ENCODE measurements at regions not wholly inside any gene's neighbourhood (a gene's known extent, or its start where the extent isn't known, plus 50 kb on each side); places are given as distances from the start of the nearest gene placed in this dataset.

DNA sequence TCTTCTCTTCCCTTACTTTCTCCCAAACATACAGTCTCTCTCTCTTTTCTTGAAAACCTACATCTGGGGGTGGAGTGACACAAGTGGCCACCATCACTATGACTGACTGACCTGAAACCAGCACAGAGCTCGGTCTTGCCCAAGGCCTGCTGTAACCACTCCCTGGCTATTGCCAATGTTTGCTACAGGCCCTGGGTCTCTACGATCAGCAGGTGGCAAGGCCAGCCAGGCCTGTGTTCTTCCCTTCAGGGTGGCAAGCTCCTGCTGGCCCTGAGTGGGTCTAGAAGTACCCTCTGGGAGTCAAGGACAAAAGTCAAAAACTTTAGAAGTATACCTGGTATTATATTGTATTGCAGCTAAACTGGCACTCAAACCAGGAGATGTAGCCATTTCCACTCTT, 140.9 kb upstream of the TGFBR2 start:
- no peaks in the 10 kb centered on the region for H3K27me3 ChIP-seq (ENCODE audit: low read length)
- no peak overlapping the region for H2AFZ ChIP-seq (ENCODE audit: low read depth, low read length, severe bottlenecking)

DNA sequence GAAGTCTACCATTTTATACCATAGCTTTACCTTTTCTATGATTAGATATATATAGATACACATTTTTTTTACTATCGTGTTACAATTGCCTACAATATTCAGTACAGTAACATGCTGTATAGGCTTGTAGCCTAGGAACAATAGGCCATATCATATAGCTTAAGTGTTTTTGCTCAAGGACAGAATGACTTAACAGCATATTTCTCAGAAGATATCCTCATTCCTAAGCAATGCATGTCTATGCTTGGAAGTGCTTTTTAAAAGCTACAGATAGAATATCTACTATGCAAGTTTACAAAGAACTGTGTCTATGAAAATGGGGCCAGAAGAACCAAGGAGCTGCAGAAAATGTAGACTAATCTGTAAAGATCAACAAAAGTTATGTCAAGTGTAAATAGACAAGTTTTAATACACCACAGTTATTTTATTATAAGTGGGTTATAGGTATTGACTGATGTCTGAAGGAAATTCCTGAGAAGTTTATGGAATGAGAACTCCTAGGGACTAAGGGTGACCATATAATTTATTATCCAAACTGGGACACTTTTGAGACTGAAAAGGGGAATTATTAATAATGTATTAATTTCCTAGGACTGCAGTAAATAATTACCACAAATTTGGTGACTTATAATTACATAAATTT, 138.7 kb upstream of the TGFBR2 start:
- H3K9me2 ChIP-seq (replicated peaks; ENCODE audit: insufficient read depth, low read length) = no peaks in the 10 kb centered on the region
- no peaks in the 10 kb centered on the region for H3K9me3 ChIP-seq (ENCODE audit: insufficient read depth, low read length)
- H3K36me3 ChIP-seq (ENCODE audit: low read length) = no peaks in the 10 kb centered on the region
- H3K9ac ChIP-seq (ENCODE audit: low read length) = no peak overlapping the region
- H3K4me2 ChIP-seq (ENCODE audit: low read depth, low read length, poor library complexity, severe bottlenecking) = no peak overlapping the region
- no peak overlapping the region for H3K27ac ChIP-seq (ENCODE audit: low read depth, low read length)
- TF ChIP-seq, protein P1, sequence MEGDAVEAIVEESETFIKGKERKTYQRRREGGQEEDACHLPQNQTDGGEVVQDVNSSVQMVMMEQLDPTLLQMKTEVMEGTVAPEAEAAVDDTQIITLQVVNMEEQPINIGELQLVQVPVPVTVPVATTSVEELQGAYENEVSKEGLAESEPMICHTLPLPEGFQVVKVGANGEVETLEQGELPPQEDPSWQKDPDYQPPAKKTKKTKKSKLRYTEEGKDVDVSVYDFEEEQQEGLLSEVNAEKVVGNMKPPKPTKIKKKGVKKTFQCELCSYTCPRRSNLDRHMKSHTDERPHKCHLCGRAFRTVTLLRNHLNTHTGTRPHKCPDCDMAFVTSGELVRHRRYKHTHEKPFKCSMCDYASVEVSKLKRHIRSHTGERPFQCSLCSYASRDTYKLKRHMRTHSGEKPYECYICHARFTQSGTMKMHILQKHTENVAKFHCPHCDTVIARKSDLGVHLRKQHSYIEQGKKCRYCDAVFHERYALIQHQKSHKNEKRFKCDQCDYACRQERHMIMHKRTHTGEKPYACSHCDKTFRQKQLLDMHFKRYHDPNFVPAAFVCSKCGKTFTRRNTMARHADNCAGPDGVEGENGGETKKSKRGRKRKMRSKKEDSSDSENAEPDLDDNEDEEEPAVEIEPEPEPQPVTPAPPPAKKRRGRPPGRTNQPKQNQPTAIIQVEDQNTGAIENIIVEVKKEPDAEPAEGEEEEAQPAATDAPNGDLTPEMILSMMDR (IDR thresholded peaks at IDR 0.05; ENCODE audit: insufficient read depth, low read length, poor library complexity, severe bottlenecking) = no peak
- no peak for TF ChIP-seq EZH2phosphoT487 (conservative IDR thresholded peaks at IDR 0.05; ENCODE audit: low read length)
- no peak overlapping the region for H3K4me3 ChIP-seq (ENCODE audit: insufficient read depth, low read length, poor library complexity, severe bottlenecking)
- no peak overlapping the region for H2AFZ ChIP-seq (ENCODE audit: low read depth, low read length, severe bottlenecking)
- no peaks in the 10 kb centered on the region for H3K27me3 ChIP-seq (ENCODE audit: low read length)
- H4K20me1 ChIP-seq (ENCODE audit: low read depth, low read length) = no peaks in the 10 kb centered on the region
- no peaks in the 10 kb centered on the region for H3K79me2 ChIP-seq (ENCODE audit: insufficient read depth, low read length)
- H3F3A ChIP-seq (ENCODE audit: insufficient read depth) = no peaks in the 10 kb centered on the region

More for the DNA sequence above, 140.9 kb upstream of the TGFBR2 start:
- no peaks in the 10 kb centered on the region for H3K36me3 ChIP-seq (ENCODE audit: low read length)
- H3F3A ChIP-seq (ENCODE audit: insufficient read depth) = no peaks in the 10 kb centered on the region
- TF ChIP-seq, protein P1 (IDR thresholded peaks at IDR 0.05; ENCODE audit: insufficient read depth, low read length, poor library complexity, severe bottlenecking) = no peak
- TF ChIP-seq EZH2phosphoT487 (conservative IDR thresholded peaks at IDR 0.05; ENCODE audit: low read length) = no peak
- no peaks in the 10 kb centered on the region for H4K20me1 ChIP-seq (ENCODE audit: low read depth, low read length)
- no peak overlapping the region for H3K27ac ChIP-seq (ENCODE audit: low read depth, low read length)
- no peaks in the 10 kb centered on the region for H3K79me2 ChIP-seq (ENCODE audit: insufficient read depth, low read length)
- H3K9me2 ChIP-seq (replicated peaks; ENCODE audit: insufficient read depth, low read length) = no peaks in the 10 kb centered on the region
- H3K9me3 ChIP-seq (ENCODE audit: insufficient read depth, low read length) = no peaks in the 10 kb centered on the region
- no peak overlapping the region for H3K4me2 ChIP-seq (ENCODE audit: low read depth, low read length, poor library complexity, severe bottlenecking)
- no peak overlapping the region for H3K4me3 ChIP-seq (ENCODE audit: insufficient read depth, low read length, poor library complexity, severe bottlenecking)
- no peak overlapping the region for H3K9ac ChIP-seq (ENCODE audit: low read length)

DNA sequence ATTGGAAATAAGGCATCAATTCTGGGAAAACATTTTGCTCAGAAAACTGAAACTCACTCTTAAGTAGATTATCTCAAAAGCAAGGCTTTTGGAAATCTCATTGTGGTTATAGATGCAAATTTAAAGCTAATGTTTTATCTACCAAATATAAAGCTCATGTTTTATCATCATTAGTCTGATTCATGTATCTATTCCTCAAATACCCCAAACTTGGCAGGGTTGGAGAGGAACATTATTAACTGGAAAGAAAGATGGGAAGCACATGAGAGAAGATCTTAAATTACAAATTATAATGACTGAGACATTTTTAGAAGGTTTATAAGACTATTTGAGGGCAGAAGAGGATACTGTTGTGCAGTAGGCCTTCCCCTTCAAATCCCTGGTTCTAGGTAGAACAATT, 137.3 kb upstream of the TGFBR2 start:
- no peak overlapping the region for H3K4me3 ChIP-seq (ENCODE audit: insufficient read depth, low read length, poor library complexity, severe bottlenecking)
- no peak overlapping the region for H3K27ac ChIP-seq (ENCODE audit: low read depth, low read length)
- H3F3A ChIP-seq (ENCODE audit: insufficient read depth) = no peaks in the 10 kb centered on the region
- no peaks in the 10 kb centered on the region for H4K20me1 ChIP-seq (ENCODE audit: low read depth, low read length)
- H3K79me2 ChIP-seq (ENCODE audit: insufficient read depth, low read length) = no peaks in the 10 kb centered on the region
- no peak overlapping the region for H3K9ac ChIP-seq (ENCODE audit: low read length)
- H3K4me2 ChIP-seq (ENCODE audit: low read depth, low read length, poor library complexity, severe bottlenecking) = no peak overlapping the region
- H2AFZ ChIP-seq (ENCODE audit: low read depth, low read length, severe bottlenecking) = no peak overlapping the region
- H3K36me3 ChIP-seq (ENCODE audit: low read length) = no peaks in the 10 kb centered on the region
- no peaks in the 10 kb centered on the region for H3K9me2 ChIP-seq (replicated peaks; ENCODE audit: insufficient read depth, low read length)
- no peak for TF ChIP-seq EZH2phosphoT487 (conservative IDR thresholded peaks at IDR 0.05; ENCODE audit: low read length)
- TF ChIP-seq, protein P1 (IDR thresholded peaks at IDR 0.05; ENCODE audit: insufficient read depth, low read length, poor library complexity, severe bottlenecking) = no peak
- H3K9me3 ChIP-seq (ENCODE audit: insufficient read depth, low read length) = no peaks in the 10 kb centered on the region
- no peaks in the 10 kb centered on the region for H3K27me3 ChIP-seq (ENCODE audit: low read length)

All from SU-DHL-6 (cell line).